ENCODE measurements at regions not wholly inside any gene's neighbourhood (a gene's known extent, or its start where the extent isn't known, plus 50 kb on each side); places are given as distances from the start of the nearest gene placed in this dataset.

- no peak for DNase-seq
Observed at GRCh38 chr1:229196404-229197264, 74.3 kb upstream of the RAB4A start.

- DNase-seq, result no peak
Observed at GRCh38 chr1:229197265-229197585, 73.7 kb upstream of the RAB4A start.

- peak; percentile 30 for DNase-seq
Observed at GRCh38 chr1:229199261-229200243, 71.4 kb upstream of the RAB4A start.

GRCh38 chr1:229203030-229203751, 67.7 kb upstream of the RAB4A start:
- no peak for DNase-seq

- no peak for DNase-seq
Observed at GRCh38 chr1:229203991-229204632, 66.8 kb upstream of the RAB4A start.

- no peak for DNase-seq
Observed at GRCh38 chr1:229204921-229205777, 65.8 kb upstream of the RAB4A start.

- no peak for DNase-seq
Observed at GRCh38 chr1:229205854-229206253, 65.1 kb upstream of the RAB4A start.

- no peak for DNase-seq
Observed at GRCh38 chr1:229207916-229208315, 63.0 kb upstream of the RAB4A start.

GRCh38 chr1:229208481-229208880, 62.4 kb upstream of the RAB4A start:
- no peak for DNase-seq

- no peak for DNase-seq
Observed at GRCh38 chr1:229209386-229209785, 61.5 kb upstream of the RAB4A start.

- DNase-seq, result no peak
Observed at GRCh38 chr1:229209816-229210215, 61.1 kb upstream of the RAB4A start.

- DNase-seq, result no peak
Observed at GRCh38 chr1:229210844-229211243, 60.1 kb upstream of the RAB4A start.

- no peak for DNase-seq
Observed at GRCh38 chr1:229213797-229214196, 57.1 kb upstream of the RAB4A start.

GRCh38 chr1:229217716-229218115, 53.2 kb upstream of the RAB4A start:
- DNase-seq, result no peak

- DNase-seq, result no peak
Observed at GRCh38 chr1:229218612-229219025, 52.3 kb upstream of the RAB4A start.

- DNase-seq, result no peak
Observed at GRCh38 chr1:229220163-229220846, 50.6 kb upstream of the RAB4A start.

- no peak for DNase-seq
Observed at GRCh38 chr1:229221106-229222019, 49.5 kb upstream of the RAB4A start.
